NCI-H2196 (cell line): ENCODE measurements at regions not wholly inside any gene's neighbourhood (a gene's known extent, or its start where the extent isn't known, plus 50 kb on each side); places are given as distances from the start of the nearest gene placed in this dataset.

Experiments
- DNase-seq: peaks from one replicate; lab custom pipeline; 2025; ENCODE audit not compliant: unreplicated experiment; lab: John Stamatoyannopoulos, UW

- DNase-seq, result no peak
These were observed 508.2 kb upstream of the FAM241A start for GRCh38 chr4:111636961-111637585.

- DNase-seq, result no peak
These were observed 506.0 kb upstream of the FAM241A start for GRCh38 chr4:111639120-111639690.

GRCh38 chr4:111639876-111640275 is 505.4 kb upstream of the FAM241A start:
- DNase-seq, result no peak

- peak; percentile 13 for DNase-seq
These were observed 503.3 kb upstream of the FAM241A start for GRCh38 chr4:111641813-111642579.

DNA sequence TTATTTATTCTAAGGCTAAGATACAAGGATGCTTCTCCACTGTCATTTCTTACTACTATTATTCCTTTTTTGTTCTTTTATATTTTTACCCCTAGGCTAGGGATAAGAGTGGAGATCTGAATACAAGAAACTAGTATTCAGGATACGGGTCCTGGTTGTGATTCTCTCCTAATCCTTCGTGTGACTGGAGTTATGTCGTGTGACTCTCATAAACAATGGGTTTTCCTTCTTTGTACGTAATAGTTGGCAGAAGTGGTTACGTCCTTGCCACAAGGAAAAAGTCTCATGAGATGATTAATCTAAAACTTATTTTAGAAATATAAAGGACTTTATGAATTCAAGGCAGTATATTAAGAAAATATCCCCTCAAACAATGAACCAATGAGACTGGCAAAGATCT is 497.2 kb upstream of the FAM241A start:
- DNase-seq, result no peak

DNA sequence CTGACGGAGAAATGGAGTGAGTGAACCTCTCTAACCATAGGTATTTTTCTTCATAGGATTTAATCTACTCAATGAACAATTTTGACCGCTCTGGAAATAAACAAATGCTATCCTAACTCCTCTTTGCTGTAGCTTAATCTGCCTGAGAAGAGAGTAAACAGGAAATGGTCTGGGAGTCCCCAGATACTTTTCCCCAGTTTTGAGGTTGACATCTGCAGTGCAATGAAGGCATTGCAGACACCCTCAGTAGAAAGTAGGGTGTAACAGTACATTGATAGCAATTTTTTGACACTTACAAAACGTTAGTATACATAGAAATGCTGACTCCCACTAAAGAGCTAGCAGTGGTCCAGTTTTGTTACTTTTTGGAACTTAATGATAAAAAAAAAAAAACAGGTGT is 495.9 kb upstream of the FAM241A start:
- DNase-seq, result no peak

DNA sequence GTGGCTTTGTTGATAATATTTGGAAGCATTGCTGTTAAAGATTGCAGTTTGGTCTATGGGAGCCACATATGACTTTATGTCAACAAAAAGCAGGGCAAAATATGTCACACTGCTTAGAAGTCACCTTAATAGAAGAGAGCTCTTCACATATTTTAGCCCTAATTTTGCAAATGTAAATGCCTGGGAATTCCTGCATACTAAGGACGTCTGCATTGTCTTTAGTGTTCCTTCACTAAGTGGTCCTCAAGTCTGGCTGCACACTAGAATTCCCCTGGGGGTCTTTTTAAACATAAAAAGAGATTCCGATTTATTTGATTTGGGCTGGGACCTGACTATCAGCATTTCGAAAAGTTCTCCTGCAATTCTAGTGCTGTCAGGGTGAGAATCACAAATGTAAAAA is 495.1 kb upstream of the FAM241A start:
- DNase-seq, result no peak

DNA sequence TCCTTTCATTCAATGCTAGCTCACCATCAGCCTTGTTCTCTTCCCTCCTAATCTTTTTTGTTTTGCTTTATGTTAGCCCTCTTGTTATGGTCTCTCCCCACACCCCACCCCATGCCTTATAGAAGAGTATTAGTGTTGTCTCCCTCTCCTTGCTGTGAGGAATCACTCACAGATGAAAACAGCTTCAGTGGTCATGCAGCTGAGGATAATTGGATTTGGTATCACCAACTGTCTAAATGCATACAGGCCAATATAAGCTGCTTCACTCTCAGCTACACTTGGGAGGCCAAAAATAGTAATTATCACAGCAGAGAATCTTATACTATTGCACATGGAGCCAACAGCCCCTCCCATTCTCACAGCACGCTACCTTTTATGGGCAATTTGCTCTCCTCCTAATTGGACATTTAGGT is 494.6 kb upstream of the FAM241A start:
- DNase-seq, result no peak

- no peak for DNase-seq
These were observed 493.0 kb upstream of the FAM241A start for GRCh38 chr4:111652236-111652635.

DNA sequence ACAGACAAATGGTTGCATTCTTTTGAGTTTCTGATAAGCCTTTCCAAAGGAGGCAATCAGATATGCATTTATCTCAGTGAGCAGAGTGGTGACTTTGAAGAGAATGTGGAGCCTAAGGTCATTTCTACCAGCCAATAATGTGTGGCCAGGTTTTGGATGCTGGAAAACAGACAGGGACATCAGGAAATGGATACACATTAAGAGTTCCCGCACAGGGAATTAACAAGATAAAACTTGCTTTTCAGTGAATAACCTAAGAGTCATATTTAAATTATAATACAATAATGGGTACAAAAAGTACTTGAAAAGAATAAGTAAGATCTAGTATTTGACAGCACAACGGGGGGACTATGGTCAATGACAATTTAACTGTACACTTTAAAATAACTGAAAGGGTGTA is 492.3 kb upstream of the FAM241A start:
- DNase-seq, result no peak

- no peak for DNase-seq
These were observed 482.8 kb upstream of the FAM241A start for GRCh38 chr4:111662496-111662895.

DNA sequence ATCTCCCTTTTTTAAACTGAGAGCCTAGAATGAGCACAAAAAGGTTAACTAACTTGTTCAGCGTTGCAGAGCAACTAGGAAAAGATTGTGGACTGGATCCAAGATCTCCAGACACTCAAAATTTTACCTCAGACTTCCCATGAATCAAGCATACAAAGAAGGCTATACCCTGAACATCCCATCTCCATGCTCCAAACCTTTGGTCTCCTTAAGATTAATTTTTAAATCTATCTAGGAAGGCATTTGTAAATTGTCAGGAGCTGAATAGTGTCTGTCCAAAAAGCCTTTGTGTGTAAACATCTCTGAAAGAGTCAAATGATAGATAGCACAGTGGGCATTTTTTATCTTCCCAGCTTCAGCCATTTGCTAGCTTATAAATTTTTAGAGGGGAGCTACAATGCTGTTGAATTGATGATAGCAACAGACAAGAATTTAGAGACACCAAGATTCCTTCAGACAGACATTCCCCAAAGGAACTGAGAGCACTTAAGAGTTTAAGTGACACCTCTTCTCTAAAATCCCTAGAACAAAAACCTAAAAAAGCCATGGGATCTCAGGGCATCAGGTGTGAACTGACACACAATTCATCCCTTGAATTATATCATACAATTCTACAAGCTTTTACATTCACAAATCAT is 480.8 kb upstream of the FAM241A start:
- DNase-seq, result no peak

GRCh38 chr4:111666826-111667360 is 478.4 kb upstream of the FAM241A start:
- DNase-seq, result no peak

DNA sequence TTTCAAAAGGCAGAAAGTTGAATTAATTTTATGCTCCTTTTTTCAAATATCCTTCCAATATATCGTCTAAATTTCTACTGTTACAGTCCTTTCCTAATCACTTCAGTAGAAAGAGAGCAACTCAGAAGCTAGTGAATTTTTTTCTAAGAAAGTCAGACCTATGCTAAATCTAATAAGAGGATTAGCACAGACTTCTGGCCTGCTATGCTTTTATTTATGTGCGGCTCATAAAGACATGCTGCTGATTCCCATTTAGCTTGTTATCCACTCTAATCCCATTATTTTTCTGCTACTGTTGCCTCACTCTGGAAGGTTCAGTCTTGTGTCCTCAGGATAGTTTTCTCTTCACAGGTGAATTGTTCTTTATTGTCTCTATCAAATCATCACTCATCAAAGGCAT is 473.5 kb upstream of the FAM241A start:
- no peak for DNase-seq

DNA sequence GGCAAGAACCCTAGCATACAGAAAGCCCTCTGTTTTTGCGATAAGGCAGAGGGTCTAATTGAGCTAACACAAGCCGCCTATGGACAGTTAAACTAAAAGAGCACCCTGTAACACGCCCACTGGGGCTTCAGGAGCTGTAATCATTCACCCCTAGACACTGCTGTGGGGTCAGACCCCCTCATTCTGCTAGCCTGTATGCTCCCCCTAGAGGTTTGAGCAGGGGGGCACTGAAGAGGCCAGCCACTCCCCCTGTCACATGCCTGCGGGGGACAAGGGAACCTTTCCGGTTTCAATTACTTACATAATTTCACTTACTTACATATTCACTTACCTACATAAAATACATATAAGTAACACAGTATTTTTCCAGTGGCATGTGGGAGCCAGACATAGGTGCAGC is 469.5 kb upstream of the FAM241A start:
- DNase-seq, result no peak

DNA sequence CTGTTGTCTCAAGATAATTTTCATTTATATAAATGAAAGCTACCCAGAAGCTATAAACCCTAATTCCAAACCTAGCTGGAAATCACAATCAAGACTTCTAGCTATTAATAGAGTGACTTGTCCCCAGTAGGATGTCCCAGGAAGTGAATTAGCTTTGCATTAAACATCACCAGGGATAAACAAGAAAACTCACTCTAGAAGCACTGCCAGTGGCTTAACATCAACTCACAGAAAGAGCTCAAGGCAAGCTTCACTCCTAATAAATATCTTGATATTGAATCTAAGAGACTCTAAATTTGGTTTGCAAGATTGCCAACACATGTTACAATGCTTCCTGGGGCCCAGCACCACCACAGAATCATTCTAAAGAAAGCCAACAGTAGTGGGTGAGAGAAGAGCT is 468.7 kb upstream of the FAM241A start:
- DNase-seq, result no peak

DNA sequence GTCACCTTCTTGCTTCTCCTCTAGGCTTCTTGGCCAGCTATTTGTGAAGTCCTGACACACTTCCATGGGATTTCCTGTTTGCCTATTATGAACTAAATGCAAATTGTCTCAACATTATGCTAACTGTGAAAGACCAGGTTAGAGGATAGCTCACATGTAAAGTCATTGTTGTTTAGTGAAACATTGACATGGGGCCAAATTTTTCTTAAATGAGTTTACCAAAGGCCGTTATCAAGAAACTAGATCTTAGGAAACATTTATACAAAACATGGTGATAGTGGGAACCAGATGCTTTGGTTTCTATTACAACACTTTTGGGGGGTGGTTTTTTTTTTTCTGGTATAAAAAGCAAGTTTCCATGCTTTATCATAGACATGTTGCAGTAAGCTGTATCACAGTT is 466.8 kb upstream of the FAM241A start:
- no peak for DNase-seq

GRCh38 chr4:111678908-111679307 is 466.3 kb upstream of the FAM241A start:
- no peak for DNase-seq

- no peak for DNase-seq
These were observed 464.0 kb upstream of the FAM241A start for GRCh38 chr4:111681270-111681669.

DNA sequence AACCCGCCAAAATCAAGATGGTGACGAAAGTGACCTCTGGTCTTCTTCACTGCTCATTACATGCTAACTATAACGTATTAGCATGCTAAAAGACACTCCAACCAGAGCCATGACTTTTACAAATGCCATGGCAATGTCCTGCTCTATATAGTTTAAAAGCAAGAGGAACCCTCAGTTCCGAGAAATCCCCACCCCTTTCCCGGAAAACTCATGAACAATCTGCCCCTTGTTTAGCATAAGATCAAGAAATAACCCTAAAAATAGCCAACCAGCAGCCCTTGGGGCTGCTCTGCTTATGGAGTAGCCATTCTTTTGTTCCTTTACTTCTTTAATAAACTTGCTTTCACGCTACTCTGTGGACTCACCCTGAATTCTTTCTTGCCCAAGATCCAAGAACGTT is 463.5 kb upstream of the FAM241A start:
- no peak for DNase-seq

DNA sequence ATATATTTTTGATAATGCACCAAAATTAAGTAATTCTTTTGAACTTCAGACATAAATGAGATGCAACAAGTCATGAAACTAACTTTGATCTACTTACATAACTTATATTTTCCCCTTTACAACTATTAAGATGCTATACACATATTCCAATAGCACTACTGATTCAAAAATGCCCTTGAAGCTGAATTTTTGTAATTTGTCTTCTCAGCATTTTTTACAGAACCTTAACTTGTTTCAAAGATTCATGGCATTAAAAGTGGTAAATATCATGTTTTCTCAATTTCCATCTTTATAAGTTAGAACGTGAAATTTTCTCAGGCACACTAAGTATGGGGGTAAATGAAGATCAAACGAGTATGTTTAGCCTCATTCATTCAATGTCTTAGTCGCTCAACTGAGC is 460.0 kb upstream of the FAM241A start:
- no peak for DNase-seq

DNA sequence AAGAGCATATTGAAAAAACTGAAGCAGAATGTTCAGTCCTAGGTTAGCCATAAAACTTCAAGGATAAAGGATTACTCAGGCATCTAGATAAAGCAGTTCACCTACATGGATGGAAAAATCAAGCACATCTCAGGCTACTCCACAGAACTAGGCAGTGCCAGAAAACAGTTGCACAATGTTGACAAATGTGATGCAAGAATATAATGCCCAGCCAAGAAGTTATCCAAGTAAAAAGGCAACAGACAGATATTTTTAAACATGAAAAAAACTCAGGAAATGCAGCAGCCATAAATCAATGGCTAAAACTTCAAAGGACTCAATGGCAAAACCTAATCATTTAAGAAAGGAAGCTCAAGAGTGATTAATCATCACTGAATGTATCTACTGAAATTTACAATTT is 456.0 kb upstream of the FAM241A start:
- no peak for DNase-seq
